HUES48 (cell line): ENCODE measurements at regions not wholly inside any gene's neighbourhood (a gene's known extent, or its start where the extent isn't known, plus 50 kb on each side); places are given as distances from the start of the nearest gene placed in this dataset.
"Not testable (repeated sequence)": the region's sequence is repeated elsewhere in the genome, so short reads cannot be mapped to it uniquely, and the experiment has no call there.

Source experiments
- H3K27ac ChIP-seq: one replicate; pipeline ENCODE4 v1.7.0; 2013; ENCODE audit warnings: low read depth, low read length, inconsistent platforms
- H3K27me3 ChIP-seq: 2 replicates; pipeline ENCODE4 v1.6.1; 2013; ENCODE audit warnings: mild to moderate bottlenecking, low read length; ENCODE audit not compliant: control insufficient read depth, insufficient read depth
- H3K36me3 ChIP-seq: 2 replicates; pipeline ENCODE4 v1.6.1; 2013; ENCODE audit warnings: low read length; ENCODE audit not compliant: control insufficient read depth, insufficient read depth
- H3K4me1 ChIP-seq: 2 replicates; pipeline ENCODE4 v1.6.1; 2013; ENCODE audit warnings: mild to moderate bottlenecking, low read length; ENCODE audit not compliant: control insufficient read depth, insufficient read depth
- H3K4me3 ChIP-seq: 2 replicates; pipeline ENCODE4 v1.5.1; 2013; ENCODE audit warnings: mild to moderate bottlenecking, low read depth, low read length
- H3K9ac ChIP-seq: 2 replicates; pipeline ENCODE4 v1.6.1; 2013; ENCODE audit warnings: mild to moderate bottlenecking, low read depth, low read length, moderate library complexity
- H3K9me3 ChIP-seq: 2 replicates; pipeline ENCODE4 v1.6.1; 2013; ENCODE audit warnings: low read length; ENCODE audit not compliant: control insufficient read depth, insufficient read depth

- Histone ChIP-seq H3K27me3 (no peaks in the 10 kb centered on the region), H3K4me1 (no peaks in the 10 kb centered on the region), H3K36me3 (no peaks in the 10 kb centered on the region; the same call in 1 of the 2 replicates), H3K9me3 (peaks cover 24% of the 10 kb centered on the region; the same call in 1 of the 2 replicates), H3K4me3 (no peak overlapping the region), H3K27ac (no peak overlapping the region), H3K9ac (no peak overlapping the region)
Observed at GRCh38 chr3:28036599-28037575, 204.5 kb upstream of the CMC1 start.

- Histone ChIP-seq H3K9me3 (0 out of 2 replicates have a peak, but pooled peaks cover 3% of the 10 kb centered on the region), H3K4me3 (no peak overlapping the region), H3K27ac (no peak overlapping the region), H3K36me3 (no peaks in the 10 kb centered on the region), H3K27me3 (no peaks in the 10 kb centered on the region), H3K9ac (no peak overlapping the region), H3K4me1 (0 out of 2 replicates have a peak, but pooled peaks cover 9% of the 10 kb centered on the region)
Observed at GRCh38 chr3:28039234-28039633, 202.2 kb upstream of the CMC1 start.

GRCh38 chr3:28039829-28040228 lies 201.6 kb upstream of the CMC1 start:
- Histone ChIP-seq H3K27me3 (no peaks in the 10 kb centered on the region), H3K9me3 (0 out of 2 replicates have a peak, but pooled peaks cover 2% of the 10 kb centered on the region)

GRCh38 chr3:28042095-28042635 lies 199.3 kb upstream of the CMC1 start:
- Histone ChIP-seq H3K36me3 (no peaks in the 10 kb centered on the region), H3K27ac (no peak overlapping the region), H3K9ac (no peak overlapping the region), H3K27me3 (no peaks in the 10 kb centered on the region), H3K4me1 (peaks cover 22% of the 10 kb centered on the region), H3K4me3 (no peak overlapping the region), H3K9me3 (no peaks in the 10 kb centered on the region)

More at GRCh38 chr3:28039829-28040228, 201.6 kb upstream of the CMC1 start:
- Histone ChIP-seq H3K4me1 (0 out of 2 replicates have a peak, but pooled peaks cover 9% of the 10 kb centered on the region), H3K9ac (no peak overlapping the region), H3K36me3 (no peaks in the 10 kb centered on the region), H3K27ac (no peak overlapping the region), H3K4me3 (no peak overlapping the region)

GRCh38 chr3:28042707-28043106 lies 198.7 kb upstream of the CMC1 start:
- Histone ChIP-seq H3K4me3 (no peak overlapping the region), H3K9me3 (no peaks in the 10 kb centered on the region), H3K36me3 (no peaks in the 10 kb centered on the region), H3K27ac (no peak overlapping the region), H3K9ac (no peak overlapping the region), H3K4me1 (peaks cover 22% of the 10 kb centered on the region), H3K27me3 (no peaks in the 10 kb centered on the region)

GRCh38 chr3:28050120-28050519 lies 191.3 kb upstream of the CMC1 start:
- H3K4me3 ChIP-seq = no peak overlapping the region
- no peaks in the 10 kb centered on the region for H3K27me3 ChIP-seq
- H3K4me1 ChIP-seq = peaks cover 13% of the 10 kb centered on the region
- H3K36me3 ChIP-seq = no peaks in the 10 kb centered on the region
- H3K9ac ChIP-seq = no peak overlapping the region
- H3K9me3 ChIP-seq = no peaks in the 10 kb centered on the region
- no peak overlapping the region for H3K27ac ChIP-seq

- Histone ChIP-seq H3K9me3 (no peaks in the 10 kb centered on the region), H3K9ac (no peak overlapping the region), H3K36me3 (no peaks in the 10 kb centered on the region), H3K27ac (no peak overlapping the region), H3K27me3 (no peaks in the 10 kb centered on the region), H3K4me1 (peaks cover 6% of the 10 kb centered on the region), H3K4me3 (no peak overlapping the region)
Observed at GRCh38 chr3:28050885-28051284, 190.5 kb upstream of the CMC1 start.

GRCh38 chr3:28053759-28054158 lies 187.7 kb upstream of the CMC1 start:
- 0 out of 2 replicates have a peak, but pooled peaks cover 5% of the 10 kb centered on the region for H3K4me1 ChIP-seq
- no peaks in the 10 kb centered on the region for H3K36me3 ChIP-seq
- no peaks in the 10 kb centered on the region for H3K9me3 ChIP-seq
- H3K27me3 ChIP-seq = no peaks in the 10 kb centered on the region
- no peak overlapping the region for H3K27ac ChIP-seq
- H3K4me3 ChIP-seq = no peak overlapping the region
- H3K9ac ChIP-seq = no peak overlapping the region

- Histone ChIP-seq H3K36me3 (no peaks in the 10 kb centered on the region), H3K4me1 (0 out of 2 replicates have a peak, but pooled peaks cover 5% of the 10 kb centered on the region), H3K9ac (no peak overlapping the region), H3K27me3 (no peaks in the 10 kb centered on the region), H3K4me3 (no peak overlapping the region), H3K27ac (no peak overlapping the region), H3K9me3 (no peaks in the 10 kb centered on the region)
Observed at GRCh38 chr3:28056806-28057205, 184.6 kb upstream of the CMC1 start.

GRCh38 chr3:28057539-28057938 lies 183.9 kb upstream of the CMC1 start:
- H3K27me3 ChIP-seq = no peaks in the 10 kb centered on the region
- H3K4me3 ChIP-seq = no peak overlapping the region
- no peak overlapping the region for H3K9ac ChIP-seq
- 0 out of 2 replicates have a peak, but pooled peaks cover 5% of the 10 kb centered on the region for H3K4me1 ChIP-seq
- H3K36me3 ChIP-seq = no peaks in the 10 kb centered on the region
- H3K9me3 ChIP-seq = no peaks in the 10 kb centered on the region
- H3K27ac ChIP-seq = no peak overlapping the region

GRCh38 chr3:28059199-28059598 lies 182.2 kb upstream of the CMC1 start:
- H3K4me3 ChIP-seq = peak overlapping the region; percentile 50; the same call in 1 of the 2 replicates
- H3K9ac ChIP-seq = peak overlapping the region; percentile 54; the same call in 1 of the 2 replicates

More at GRCh38 chr3:28059199-28059598, 182.2 kb upstream of the CMC1 start:
- H3K27me3 ChIP-seq, H3K9me3 ChIP-seq, H3K36me3 ChIP-seq, H3K4me1 ChIP-seq, H3K27ac ChIP-seq: not testable (repeated sequence)
